22Rv1 (cell line): ENCODE measurements at regions not wholly inside any gene's neighbourhood (a gene's known extent, or its start where the extent isn't known, plus 50 kb on each side); places are given as distances from the start of the nearest gene placed in this dataset.

Experiments used
- ZFX ChIP-seq: fragments of 450-650 bp; IDR thresholded peaks from 2 replicates; pipeline ENCODE4 v1.6.1; 2017; ENCODE audit warnings: antibody characterized with exemption, borderline replicate concordance
- TF ChIP-seq, protein P1 (sequence below): fragments of 450-650 bp; IDR thresholded peaks from 2 replicates; pipeline ENCODE4 v1.5.1; 2017; ENCODE audit warnings: mild to moderate bottlenecking

DNA sequence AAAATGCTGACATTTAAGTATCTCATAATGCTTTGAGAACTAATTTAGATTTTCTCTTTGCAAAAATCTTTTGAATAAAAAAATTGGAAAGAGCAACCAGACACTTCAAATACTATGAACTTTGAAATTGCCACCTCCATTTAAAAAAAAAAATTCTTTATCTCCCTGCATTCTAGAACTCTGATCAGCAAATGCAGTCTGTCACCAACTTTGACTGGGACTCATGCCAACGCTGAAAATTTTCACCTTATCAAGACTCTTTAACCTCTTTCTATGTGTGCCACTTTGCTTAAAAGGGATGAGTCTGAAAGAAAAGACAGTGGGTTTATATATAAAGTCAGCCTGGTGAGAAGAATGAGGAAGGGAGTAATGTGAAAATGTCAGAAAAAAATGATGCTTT lies 191.2 kb upstream of the ARPP21 start:
- TF ChIP-seq, protein P1, sequence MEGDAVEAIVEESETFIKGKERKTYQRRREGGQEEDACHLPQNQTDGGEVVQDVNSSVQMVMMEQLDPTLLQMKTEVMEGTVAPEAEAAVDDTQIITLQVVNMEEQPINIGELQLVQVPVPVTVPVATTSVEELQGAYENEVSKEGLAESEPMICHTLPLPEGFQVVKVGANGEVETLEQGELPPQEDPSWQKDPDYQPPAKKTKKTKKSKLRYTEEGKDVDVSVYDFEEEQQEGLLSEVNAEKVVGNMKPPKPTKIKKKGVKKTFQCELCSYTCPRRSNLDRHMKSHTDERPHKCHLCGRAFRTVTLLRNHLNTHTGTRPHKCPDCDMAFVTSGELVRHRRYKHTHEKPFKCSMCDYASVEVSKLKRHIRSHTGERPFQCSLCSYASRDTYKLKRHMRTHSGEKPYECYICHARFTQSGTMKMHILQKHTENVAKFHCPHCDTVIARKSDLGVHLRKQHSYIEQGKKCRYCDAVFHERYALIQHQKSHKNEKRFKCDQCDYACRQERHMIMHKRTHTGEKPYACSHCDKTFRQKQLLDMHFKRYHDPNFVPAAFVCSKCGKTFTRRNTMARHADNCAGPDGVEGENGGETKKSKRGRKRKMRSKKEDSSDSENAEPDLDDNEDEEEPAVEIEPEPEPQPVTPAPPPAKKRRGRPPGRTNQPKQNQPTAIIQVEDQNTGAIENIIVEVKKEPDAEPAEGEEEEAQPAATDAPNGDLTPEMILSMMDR, result no peak
- no peak for TF ChIP-seq ZFX
